NT2/D1 (cell line): ENCODE measurements at regions not wholly inside any gene's neighbourhood (a gene's known extent, or its start where the extent isn't known, plus 50 kb on each side); places are given as distances from the start of the nearest gene placed in this dataset.
A peak's percentile ranks its signal among the peaks of the same experiment; 100 is the strongest.

Experiments used
- DNase-seq: peaks from one replicate; pipeline ENCODE4 v3.0.0-alpha.2; 2011; ENCODE audit warnings: low read depth, low spot score
- H3K27me3 ChIP-seq: 2 replicates; pipeline ENCODE4 v1.6.0; 2011; ENCODE audit warnings: mild to moderate bottlenecking; ENCODE audit not compliant: insufficient read length, insufficient read depth
- H3K36me3 ChIP-seq: 2 replicates; pipeline ENCODE4 v1.6.1; 2011; ENCODE audit warnings: mild to moderate bottlenecking, low read length, mixed read lengths; ENCODE audit not compliant: insufficient read depth, insufficient read length
- H3K4me1 ChIP-seq: 2 replicates; pipeline ENCODE4 v1.5.1; 2011; ENCODE audit not compliant: insufficient read depth, insufficient read length
- H3K4me3 ChIP-seq: 2 replicates; pipeline ENCODE4 v1.5.1; 2011; ENCODE audit warnings: low read depth; ENCODE audit not compliant: insufficient read length
- H3K9ac ChIP-seq: 2 replicates; pipeline ENCODE4 v1.6.0; 2011; ENCODE audit warnings: low read depth; ENCODE audit not compliant: insufficient read length
- H3K9me3 ChIP-seq: 2 replicates; pipeline ENCODE4 v1.5.1; 2011; ENCODE audit warnings: mild to moderate bottlenecking, low read length; ENCODE audit not compliant: insufficient read depth
- SUZ12 ChIP-seq: IDR thresholded peaks from 2 replicates; pipeline ENCODE4 v1.6.1; 2011; ENCODE audit not compliant: insufficient read length, insufficient read depth; ENCODE audit errors: extremely low read depth
- YY1 ChIP-seq: IDR thresholded peaks from 2 replicates; pipeline ENCODE4 v1.6.1; 2011; ENCODE audit not compliant: insufficient read length, insufficient read depth
- ZNF274 ChIP-seq: IDR thresholded peaks from 2 replicates; pipeline ENCODE4 v1.6.1; 2011; ENCODE audit warnings: mild to moderate bottlenecking, low read depth, low read length

DNA sequence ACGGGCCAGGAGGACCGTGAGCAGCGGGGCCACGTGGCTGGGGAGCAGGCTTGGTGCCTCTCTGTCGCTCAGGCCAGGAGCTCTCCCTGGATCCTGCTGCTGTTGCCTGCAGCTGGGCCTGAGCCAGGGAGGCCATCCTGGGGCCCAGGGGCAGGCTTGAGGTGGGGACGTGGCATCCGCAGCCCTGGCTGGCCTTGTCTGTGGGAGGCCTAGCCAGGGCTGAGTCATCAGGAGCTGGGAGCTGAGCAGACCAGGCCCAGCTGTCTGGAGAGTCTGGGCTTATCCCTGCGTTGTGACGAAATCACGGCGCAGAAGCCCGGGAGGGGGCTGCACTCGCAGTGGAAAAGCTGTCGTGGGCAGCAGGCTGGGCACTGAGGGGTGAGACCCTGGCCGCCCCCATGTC, 138.8 kb upstream of the COL5A1 start:
- Histone ChIP-seq H3K27me3 (peaks cover 23% of the 10 kb centered on the region), H3K36me3 (no peaks in the 10 kb centered on the region), H3K4me3 (no peak overlapping the region), H3K4me1 (peaks cover 19% of the 10 kb centered on the region), H3K9me3 (peaks cover 5% of the 10 kb centered on the region; the same call in 1 of the 2 replicates), H3K9ac (peak overlapping the region; percentile 32)
- no peak for TF ChIP-seq YY1
- no peak for TF ChIP-seq SUZ12
- no peak for DNase-seq

DNA sequence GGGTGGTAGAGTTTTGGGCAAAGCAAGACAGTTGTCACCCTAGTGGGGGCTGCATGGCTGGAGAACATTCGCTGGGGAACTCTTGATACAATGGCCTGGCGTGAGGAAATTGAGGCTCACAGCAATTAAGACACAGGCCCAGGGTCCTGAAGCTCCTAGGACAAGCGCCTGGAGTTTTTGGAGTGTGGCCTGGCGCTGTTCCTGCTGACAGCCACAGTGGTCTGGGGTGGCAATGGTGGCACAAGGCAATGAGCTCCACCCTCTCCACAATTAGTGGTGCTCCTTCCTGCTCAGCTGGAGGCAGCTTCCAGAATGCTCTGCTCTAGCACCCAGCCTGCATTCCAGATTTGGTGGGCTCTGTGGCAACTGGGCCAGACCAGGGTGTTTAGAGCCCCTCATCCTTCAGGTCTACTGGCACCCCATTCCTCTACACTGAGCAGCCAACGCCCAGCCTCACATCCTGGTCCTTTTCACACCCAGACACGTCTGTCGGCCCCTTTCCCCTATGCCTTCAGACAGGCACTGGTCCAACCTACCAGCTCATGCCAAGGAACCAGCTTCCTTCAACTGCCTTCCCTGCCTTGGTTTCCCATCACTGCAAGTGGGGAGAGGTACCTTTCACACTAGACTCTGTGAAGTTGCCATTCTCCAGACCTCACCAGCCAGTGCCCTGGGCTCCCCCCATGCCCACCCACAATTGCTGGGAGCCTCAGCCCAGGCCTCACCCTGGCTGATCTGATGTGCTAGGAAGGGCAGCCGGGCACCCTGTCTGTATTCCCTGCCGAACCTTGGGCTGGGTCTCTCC, 138.1 kb upstream of the COL5A1 start:
- H3K4me1 ChIP-seq: peaks cover 19% of the 10 kb centered on the region
- H3K9ac ChIP-seq: peak overlapping the region; percentile 32
- TF ChIP-seq ZNF274 (no peak), SUZ12 (no peak), YY1 (no peak)
- H3K9me3 ChIP-seq: peaks cover 5% of the 10 kb centered on the region; the same call in 1 of the 2 replicates
- no peaks in the 10 kb centered on the region for H3K36me3 ChIP-seq
- H3K4me3 ChIP-seq: no peak overlapping the region
- H3K27me3 ChIP-seq: peaks cover 23% of the 10 kb centered on the region
- DNase-seq: no peak

DNA sequence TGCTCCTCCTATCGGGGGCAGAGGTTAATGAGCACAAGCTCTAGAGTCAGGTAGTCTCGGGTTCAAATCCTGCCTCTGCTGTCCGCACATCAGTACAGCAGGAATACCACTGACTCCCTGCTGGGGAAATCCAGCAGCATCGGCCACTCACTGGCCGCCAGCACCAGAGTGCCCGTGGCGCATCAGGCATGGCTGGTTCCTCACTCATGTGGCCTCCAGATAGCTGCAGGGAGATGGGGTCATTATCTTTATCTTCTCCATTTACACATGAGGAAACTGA, 137.6 kb upstream of the COL5A1 start:
- H3K4me3 ChIP-seq: no peak overlapping the region
- H3K4me1 ChIP-seq: peaks cover 19% of the 10 kb centered on the region
- peaks cover 5% of the 10 kb centered on the region; the same call in 1 of the 2 replicates for H3K9me3 ChIP-seq
- peaks cover 23% of the 10 kb centered on the region for H3K27me3 ChIP-seq
- TF ChIP-seq SUZ12: no peak
- TF ChIP-seq YY1: no peak
- no peak for TF ChIP-seq ZNF274
- H3K9ac ChIP-seq: no peak overlapping the region
- no peak for DNase-seq
- H3K36me3 ChIP-seq: no peaks in the 10 kb centered on the region

DNA sequence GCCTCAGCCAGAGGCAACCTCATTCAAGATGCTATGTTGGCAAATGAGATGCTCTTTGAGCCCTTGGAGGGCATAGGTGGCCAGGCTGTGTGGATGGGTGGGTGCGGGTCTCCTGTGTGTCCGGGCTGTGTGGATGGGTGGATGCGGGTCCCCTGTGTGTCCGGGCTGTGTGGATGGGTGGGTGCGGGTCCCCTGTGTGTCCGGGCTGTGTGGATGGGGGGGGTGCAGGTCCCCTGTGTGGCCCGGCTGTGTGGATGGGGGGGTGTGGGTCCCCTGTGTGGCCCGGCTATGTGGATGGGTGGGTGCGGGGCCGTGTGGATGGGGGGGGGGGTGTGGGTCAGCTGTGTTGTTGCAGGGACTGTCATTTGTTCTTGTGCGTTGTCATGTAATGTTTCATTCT, 136.6 kb upstream of the COL5A1 start:
- Histone ChIP-seq H3K9me3 (peaks cover 5% of the 10 kb centered on the region; the same call in 1 of the 2 replicates), H3K36me3 (no peaks in the 10 kb centered on the region), H3K4me3 (no peak overlapping the region), H3K27me3 (peaks cover 23% of the 10 kb centered on the region), H3K9ac (no peak overlapping the region), H3K4me1 (peaks cover 19% of the 10 kb centered on the region)
- no peak for DNase-seq
- TF ChIP-seq YY1 (no peak), SUZ12 (no peak), ZNF274 (no peak)

DNA sequence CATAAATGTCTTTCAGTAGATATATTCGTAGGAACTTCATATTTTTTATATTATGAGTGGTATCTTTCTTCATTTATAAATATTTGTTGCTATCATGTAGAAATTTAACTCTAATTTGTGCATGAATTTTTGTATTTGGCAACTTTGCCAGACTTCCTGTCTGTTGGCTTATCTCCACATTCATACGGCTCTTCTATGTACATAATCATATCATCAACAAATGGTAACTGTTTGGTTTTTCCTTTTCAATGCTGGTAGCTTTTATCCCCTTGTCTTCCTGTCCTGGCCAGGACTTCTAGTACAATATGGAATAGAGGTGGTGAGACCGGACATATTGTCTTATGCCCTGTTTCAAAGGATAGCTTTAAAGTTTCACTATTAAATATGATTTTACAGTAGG, 132.3 kb upstream of the COL5A1 start:
- TF ChIP-seq SUZ12 (no peak), ZNF274 (no peak), YY1 (no peak)
- H3K27me3 ChIP-seq: no peaks in the 10 kb centered on the region
- H3K4me3 ChIP-seq: no peak overlapping the region

DNA sequence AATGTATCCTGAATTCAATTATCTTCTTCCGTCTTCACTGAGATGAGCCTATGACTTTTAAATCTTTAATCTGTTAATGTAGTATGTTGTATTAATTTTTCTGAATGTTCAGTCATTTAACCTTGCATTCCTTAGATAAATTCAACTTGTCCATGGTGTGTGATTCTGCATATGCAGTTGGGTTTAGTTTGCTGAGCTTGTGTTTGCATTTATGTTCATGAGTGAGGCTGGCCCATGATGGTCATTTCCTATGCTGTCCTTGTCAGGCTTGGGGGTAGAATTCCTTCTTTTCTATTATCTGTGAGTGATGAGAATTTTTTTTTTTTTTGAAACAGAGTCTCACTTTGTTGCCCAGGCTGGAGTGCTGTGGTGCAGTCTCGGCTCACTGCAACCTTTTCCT, 131.8 kb upstream of the COL5A1 start:
- no peak overlapping the region for H3K9ac ChIP-seq
- no peaks in the 10 kb centered on the region for H3K36me3 ChIP-seq
- H3K4me3 ChIP-seq: no peak overlapping the region
- H3K27me3 ChIP-seq: no peaks in the 10 kb centered on the region
- TF ChIP-seq YY1 (no peak), ZNF274 (no peak), SUZ12 (no peak)
- no peak for DNase-seq
- H3K4me1 ChIP-seq: no peaks in the 10 kb centered on the region
- peaks cover 10% of the 10 kb centered on the region for H3K9me3 ChIP-seq

More for the DNA sequence above, 132.3 kb upstream of the COL5A1 start:
- no peaks in the 10 kb centered on the region for H3K36me3 ChIP-seq
- no peak for DNase-seq
- no peaks in the 10 kb centered on the region for H3K4me1 ChIP-seq
- H3K9ac ChIP-seq: no peak overlapping the region
- H3K9me3 ChIP-seq: peaks cover 7% of the 10 kb centered on the region

DNA sequence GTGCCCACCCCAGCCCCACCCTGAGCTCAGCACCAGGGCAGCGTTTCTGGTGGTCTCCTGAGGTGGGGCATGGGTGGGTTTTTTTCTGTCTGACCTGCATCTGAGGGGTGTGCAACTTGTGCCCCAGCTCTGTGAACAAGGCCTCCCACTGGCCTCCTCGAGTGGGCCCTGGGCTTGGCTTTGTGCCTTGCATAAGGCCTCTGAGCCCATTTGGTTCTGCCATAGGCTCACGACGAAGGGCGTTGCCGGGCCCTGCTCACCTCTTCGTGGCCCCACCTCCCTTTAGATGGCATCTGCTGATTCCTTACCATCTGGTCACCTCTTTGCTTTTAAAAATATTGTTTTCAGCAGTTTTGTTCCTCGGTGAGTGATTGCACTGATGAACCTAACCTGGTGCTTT, 127.1 kb upstream of the COL5A1 start:
- DNase-seq: no peak
- H3K4me1 ChIP-seq: no peaks in the 10 kb centered on the region
- H3K9ac ChIP-seq: no peak overlapping the region
- H3K9me3 ChIP-seq: peaks cover 10% of the 10 kb centered on the region
- no peaks in the 10 kb centered on the region for H3K36me3 ChIP-seq
- TF ChIP-seq ZNF274 (no peak), SUZ12 (no peak), YY1 (no peak)
- H3K27me3 ChIP-seq: peaks cover 2% of the 10 kb centered on the region
- H3K4me3 ChIP-seq: no peak overlapping the region
